ENCODE measurements at regions not wholly inside any gene's neighbourhood (a gene's known extent, or its start where the extent isn't known, plus 50 kb on each side); places are given as distances from the start of the nearest gene placed in this dataset.

DNA sequence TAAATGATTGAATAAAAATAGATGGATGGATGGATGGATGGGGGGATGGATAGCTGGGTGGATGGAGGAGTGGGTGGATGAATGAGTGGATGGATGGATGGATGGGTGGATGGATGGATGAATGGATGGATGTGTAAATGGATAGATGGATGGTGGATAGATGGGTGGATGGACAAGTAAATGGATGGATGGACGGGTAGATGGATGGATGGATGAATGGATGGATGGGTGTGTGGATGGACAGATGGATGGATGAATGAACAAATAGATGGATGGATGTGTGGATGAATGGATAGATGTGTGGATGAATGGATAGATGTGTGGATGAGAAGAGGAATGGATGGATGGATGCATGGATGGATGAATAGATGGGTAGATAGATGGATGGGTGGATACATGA lies 490.8 kb downstream of the VRK1 start:
- Histone ChIP-seq H3F3A (ENCODE audit: insufficient read depth, low read length, poor library complexity, severe bottlenecking) (no peaks in the 10 kb centered on the region), H4K20me1 (ENCODE audit: insufficient read depth) (no peaks in the 10 kb centered on the region), H3K27me3 (ENCODE audit: insufficient read depth, low read depth, low read length) (no peaks in the 10 kb centered on the region), H3K36me3 (ENCODE audit: insufficient read depth, low read length) (no peaks in the 10 kb centered on the region), H3K79me2 (replicated peaks; ENCODE audit: insufficient read depth, low read length) (no peaks in the 10 kb centered on the region), H3K9me3 (ENCODE audit: low read length) (no peaks in the 10 kb centered on the region), H2AFZ (ENCODE audit: low read depth, low read length) (no peak overlapping the region), H3K4me2 (ENCODE audit: low read length) (no peak overlapping the region), H3K27ac (ENCODE audit: low read length) (no peak overlapping the region), H3K4me3 (ENCODE audit: low read length) (no peak overlapping the region), H3K9me2 (ENCODE audit: insufficient read depth, low read length) (no peaks in the 10 kb centered on the region), H3K9ac (ENCODE audit: low read length) (no peak overlapping the region)
- TF ChIP-seq POLR2AphosphoS5 (IDR thresholded peaks at IDR 0.05) (no peak), MXI1 (conservative IDR thresholded peaks at IDR 0.05; ENCODE audit: poor library complexity, severe bottlenecking) (no peak)

DNA sequence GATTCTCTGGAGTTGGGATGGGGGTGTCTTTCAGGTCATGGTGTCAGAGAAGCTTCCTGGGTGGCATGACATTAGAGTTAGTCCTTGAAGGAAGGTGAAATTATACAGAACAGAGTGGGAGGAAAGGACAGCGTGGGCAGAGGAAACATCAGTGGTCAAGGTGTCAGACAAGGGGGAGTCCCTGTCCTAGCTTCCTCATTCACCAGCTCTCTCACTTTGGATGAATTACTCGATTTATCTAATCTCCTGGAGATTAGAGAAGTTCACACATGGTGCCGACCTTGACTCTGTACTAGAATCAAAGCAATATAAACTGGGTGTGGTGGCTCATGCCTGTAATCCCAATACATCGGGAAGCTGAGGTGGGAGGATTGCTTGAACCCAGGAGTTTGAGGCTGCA lies 492.9 kb downstream of the VRK1 start:
- no peaks in the 10 kb centered on the region for H3K79me2 ChIP-seq (replicated peaks; ENCODE audit: insufficient read depth, low read length)
- no peak overlapping the region for H3K27ac ChIP-seq (ENCODE audit: low read length)
- no peaks in the 10 kb centered on the region for H3K27me3 ChIP-seq (ENCODE audit: insufficient read depth, low read depth, low read length)

DNA sequence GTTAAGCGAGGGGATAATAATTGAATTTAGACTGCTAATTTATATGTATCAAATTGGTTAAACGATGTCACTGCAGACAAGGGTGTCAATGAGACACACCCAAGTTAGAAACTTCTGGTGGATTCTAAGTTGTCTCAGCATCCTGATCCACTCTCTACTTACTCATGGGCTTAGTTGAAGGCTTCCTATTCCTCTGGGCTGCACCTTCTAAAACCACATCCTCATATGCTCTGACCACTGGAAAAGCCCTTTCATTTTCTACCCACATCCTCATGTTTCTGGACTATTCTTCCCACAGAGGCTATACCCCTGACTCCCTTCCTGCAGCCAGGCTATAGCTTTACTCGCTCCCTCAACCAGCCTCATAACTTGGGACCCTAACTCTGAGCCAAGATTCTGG lies 493.8 kb downstream of the VRK1 start:
- Histone ChIP-seq H3K79me2 (replicated peaks; ENCODE audit: insufficient read depth, low read length) (no peaks in the 10 kb centered on the region), H3K4me2 (ENCODE audit: low read length) (no peak overlapping the region), H3K9ac (ENCODE audit: low read length) (no peak overlapping the region), H2AFZ (ENCODE audit: low read depth, low read length) (no peak overlapping the region), H3K27me3 (ENCODE audit: insufficient read depth, low read depth, low read length) (no peaks in the 10 kb centered on the region), H3K27ac (ENCODE audit: low read length) (no peak overlapping the region), H3K9me2 (ENCODE audit: insufficient read depth, low read length) (no peaks in the 10 kb centered on the region), H3K4me3 (ENCODE audit: low read length) (no peak overlapping the region), H3K36me3 (ENCODE audit: insufficient read depth, low read length) (no peaks in the 10 kb centered on the region), H3K9me3 (ENCODE audit: low read length) (no peaks in the 10 kb centered on the region), H3F3A (ENCODE audit: insufficient read depth, low read length, poor library complexity, severe bottlenecking) (no peaks in the 10 kb centered on the region), H4K20me1 (ENCODE audit: insufficient read depth) (no peaks in the 10 kb centered on the region)
- TF ChIP-seq TAF1 (IDR thresholded peaks at IDR 0.05; ENCODE audit: low read depth) (no peak), EP300 (conservative IDR thresholded peaks at IDR 0.05; ENCODE audit: poor library complexity, severe bottlenecking) (no peak), EZH2 (IDR thresholded peaks at IDR 0.05; ENCODE audit: borderline replicate concordance, insufficient read depth, low read length, poor library complexity, severe bottlenecking) (no peak), MXI1 (conservative IDR thresholded peaks at IDR 0.05; ENCODE audit: poor library complexity, severe bottlenecking) (no peak), POLR2AphosphoS5 (IDR thresholded peaks at IDR 0.05) (no peak), SMC3 (conservative IDR thresholded peaks at IDR 0.05; ENCODE audit: poor library complexity) (no peak), RAD21 (conservative IDR thresholded peaks at IDR 0.05) (no peak)
- TF ChIP-seq, protein P1, sequence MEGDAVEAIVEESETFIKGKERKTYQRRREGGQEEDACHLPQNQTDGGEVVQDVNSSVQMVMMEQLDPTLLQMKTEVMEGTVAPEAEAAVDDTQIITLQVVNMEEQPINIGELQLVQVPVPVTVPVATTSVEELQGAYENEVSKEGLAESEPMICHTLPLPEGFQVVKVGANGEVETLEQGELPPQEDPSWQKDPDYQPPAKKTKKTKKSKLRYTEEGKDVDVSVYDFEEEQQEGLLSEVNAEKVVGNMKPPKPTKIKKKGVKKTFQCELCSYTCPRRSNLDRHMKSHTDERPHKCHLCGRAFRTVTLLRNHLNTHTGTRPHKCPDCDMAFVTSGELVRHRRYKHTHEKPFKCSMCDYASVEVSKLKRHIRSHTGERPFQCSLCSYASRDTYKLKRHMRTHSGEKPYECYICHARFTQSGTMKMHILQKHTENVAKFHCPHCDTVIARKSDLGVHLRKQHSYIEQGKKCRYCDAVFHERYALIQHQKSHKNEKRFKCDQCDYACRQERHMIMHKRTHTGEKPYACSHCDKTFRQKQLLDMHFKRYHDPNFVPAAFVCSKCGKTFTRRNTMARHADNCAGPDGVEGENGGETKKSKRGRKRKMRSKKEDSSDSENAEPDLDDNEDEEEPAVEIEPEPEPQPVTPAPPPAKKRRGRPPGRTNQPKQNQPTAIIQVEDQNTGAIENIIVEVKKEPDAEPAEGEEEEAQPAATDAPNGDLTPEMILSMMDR (IDR thresholded peaks at IDR 0.05; ENCODE audit: poor library complexity, severe bottlenecking) = no peak

More for the DNA sequence above, 492.9 kb downstream of the VRK1 start:
- Histone ChIP-seq H3K36me3 (ENCODE audit: insufficient read depth, low read length) (no peaks in the 10 kb centered on the region), H2AFZ (ENCODE audit: low read depth, low read length) (no peak overlapping the region), H3K4me3 (ENCODE audit: low read length) (no peak overlapping the region), H3K4me2 (ENCODE audit: low read length) (no peak overlapping the region), H3K9me2 (ENCODE audit: insufficient read depth, low read length) (no peaks in the 10 kb centered on the region), H3F3A (ENCODE audit: insufficient read depth, low read length, poor library complexity, severe bottlenecking) (no peaks in the 10 kb centered on the region), H3K9ac (ENCODE audit: low read length) (no peak overlapping the region), H4K20me1 (ENCODE audit: insufficient read depth) (no peaks in the 10 kb centered on the region), H3K9me3 (ENCODE audit: low read length) (no peaks in the 10 kb centered on the region)
- TF ChIP-seq EP300 (conservative IDR thresholded peaks at IDR 0.05; ENCODE audit: poor library complexity, severe bottlenecking) = no peak
- TF ChIP-seq, protein P2, sequence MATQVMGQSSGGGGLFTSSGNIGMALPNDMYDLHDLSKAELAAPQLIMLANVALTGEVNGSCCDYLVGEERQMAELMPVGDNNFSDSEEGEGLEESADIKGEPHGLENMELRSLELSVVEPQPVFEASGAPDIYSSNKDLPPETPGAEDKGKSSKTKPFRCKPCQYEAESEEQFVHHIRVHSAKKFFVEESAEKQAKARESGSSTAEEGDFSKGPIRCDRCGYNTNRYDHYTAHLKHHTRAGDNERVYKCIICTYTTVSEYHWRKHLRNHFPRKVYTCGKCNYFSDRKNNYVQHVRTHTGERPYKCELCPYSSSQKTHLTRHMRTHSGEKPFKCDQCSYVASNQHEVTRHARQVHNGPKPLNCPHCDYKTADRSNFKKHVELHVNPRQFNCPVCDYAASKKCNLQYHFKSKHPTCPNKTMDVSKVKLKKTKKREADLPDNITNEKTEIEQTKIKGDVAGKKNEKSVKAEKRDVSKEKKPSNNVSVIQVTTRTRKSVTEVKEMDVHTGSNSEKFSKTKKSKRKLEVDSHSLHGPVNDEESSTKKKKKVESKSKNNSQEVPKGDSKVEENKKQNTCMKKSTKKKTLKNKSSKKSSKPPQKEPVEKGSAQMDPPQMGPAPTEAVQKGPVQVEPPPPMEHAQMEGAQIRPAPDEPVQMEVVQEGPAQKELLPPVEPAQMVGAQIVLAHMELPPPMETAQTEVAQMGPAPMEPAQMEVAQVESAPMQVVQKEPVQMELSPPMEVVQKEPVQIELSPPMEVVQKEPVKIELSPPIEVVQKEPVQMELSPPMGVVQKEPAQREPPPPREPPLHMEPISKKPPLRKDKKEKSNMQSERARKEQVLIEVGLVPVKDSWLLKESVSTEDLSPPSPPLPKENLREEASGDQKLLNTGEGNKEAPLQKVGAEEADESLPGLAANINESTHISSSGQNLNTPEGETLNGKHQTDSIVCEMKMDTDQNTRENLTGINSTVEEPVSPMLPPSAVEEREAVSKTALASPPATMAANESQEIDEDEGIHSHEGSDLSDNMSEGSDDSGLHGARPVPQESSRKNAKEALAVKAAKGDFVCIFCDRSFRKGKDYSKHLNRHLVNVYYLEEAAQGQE (IDR thresholded peaks at IDR 0.05; ENCODE audit: borderline replicate concordance) = no peak
- TF ChIP-seq TAF1 (IDR thresholded peaks at IDR 0.05; ENCODE audit: low read depth) = no peak
- no peak for TF ChIP-seq SMC3 (conservative IDR thresholded peaks at IDR 0.05; ENCODE audit: poor library complexity)
- TF ChIP-seq POLR2AphosphoS5 (IDR thresholded peaks at IDR 0.05) = no peak
- TF ChIP-seq MXI1 (conservative IDR thresholded peaks at IDR 0.05; ENCODE audit: poor library complexity, severe bottlenecking) = no peak
- TF ChIP-seq, protein P1 (IDR thresholded peaks at IDR 0.05; ENCODE audit: poor library complexity, severe bottlenecking) = no peak
- no peak for TF ChIP-seq RAD21 (conservative IDR thresholded peaks at IDR 0.05)
- no peak for TF ChIP-seq EZH2 (IDR thresholded peaks at IDR 0.05; ENCODE audit: borderline replicate concordance, insufficient read depth, low read length, poor library complexity, severe bottlenecking)

Measured in neural cell (in vitro differentiated cells).